Activated CD4-positive, alpha-beta T cell treated with anti-CD3 and anti-CD28 coated beads for 36 hours (primary cell): ENCODE measurements at regions not wholly inside any gene's neighbourhood (a gene's known extent, or its start where the extent isn't known, plus 50 kb on each side); places are given as distances from the start of the nearest gene placed in this dataset.

Experiments
- ATAC-seq: fragments of 200-7000 bp; cut with Tn5 transposase; one replicate; pipeline ENCODE4 v1.10.0; 2021; ENCODE audit warnings: mild to moderate bottlenecking, moderate library complexity
- CTCF ChIA-PET: fragments of 350-600 bp; sonication (Branson Sonifier 250); formaldehyde crosslinking; loops from one replicate; lab custom pipeline; 2021; ENCODE audit warnings: antibody characterized with exemption; lab: Charles Lee
- POLR2A ChIA-PET: fragments of 350-600 bp; sonication (Branson Sonifier 250); formaldehyde crosslinking; loops from one replicate; lab custom pipeline; 2021; ENCODE audit warnings: antibody characterized with exemption, inconsistent platforms; lab: Charles Lee
- DNase-seq: peaks from one replicate; pipeline ENCODE4 v3.0.0-alpha.2; 2020
- H3K27ac Mint-ChIP-seq: one replicate; pipeline ENCODE4 v1.8.0; 2021; ENCODE audit warnings: mixed read lengths
- H3K27me3 Mint-ChIP-seq: one replicate; pipeline ENCODE4 v1.8.0; 2021; ENCODE audit warnings: mixed read lengths
- H3K36me3 Mint-ChIP-seq: one replicate; pipeline ENCODE4 v1.8.0; 2021; ENCODE audit warnings: low read depth, mixed read lengths
- H3K4me1 Mint-ChIP-seq: one replicate; pipeline ENCODE4 v1.8.0; 2021; ENCODE audit warnings: mixed read lengths
- H3K4me3 Mint-ChIP-seq: one replicate; pipeline ENCODE4 v1.8.0; 2021; ENCODE audit warnings: mild to moderate bottlenecking, moderate library complexity, mixed read lengths
- H3K9me3 Mint-ChIP-seq: one replicate; pipeline ENCODE4 v1.8.0; 2021; ENCODE audit warnings: low read depth, mixed read lengths
- intact Hi-C, 2 experiments: fragments of 100-400 bp; cut with DNase I in 1 of 2; cut with micrococcal nuclease in 1 of 2; formaldehyde crosslinking; loops; one replicate each; pipeline versions ENCODE4 v1.14.2 to v1.15.1; 2022 to 2024; cut with DNase I, micrococcal nuclease

- CTCF ChIA-PET, result interaction anchor here (0.6 to 1.3 kb wide), 3 partner anchors 10 to 175 kb away, joined by 3 read pairs; no protein-coding TSS in a partner anchor
- ATAC-seq (no peak), DNase-seq (no peak)
- POLR2A ChIA-PET, result interaction anchor here (0.6 kb wide), 1 partner anchor 145 kb away, joined by 4 read pairs; no protein-coding TSS in a partner anchor
- Mint-ChIP-seq H3K4me1 (peaks cover 60% of the 10 kb centered on the region), H3K27ac (peak overlapping the region; percentile 10), H3K36me3 (peaks cover 4% of the 10 kb centered on the region), H3K27me3 (no peaks in the 10 kb centered on the region), H3K9me3 (peaks cover 13% of the 10 kb centered on the region), H3K4me3 (no peak overlapping the region)
- intact Hi-C loops, result no loop called here
Observed at GRCh38 chr13:40217675-40218074, 448.8 kb downstream of the FOXO1 start.

DNA sequence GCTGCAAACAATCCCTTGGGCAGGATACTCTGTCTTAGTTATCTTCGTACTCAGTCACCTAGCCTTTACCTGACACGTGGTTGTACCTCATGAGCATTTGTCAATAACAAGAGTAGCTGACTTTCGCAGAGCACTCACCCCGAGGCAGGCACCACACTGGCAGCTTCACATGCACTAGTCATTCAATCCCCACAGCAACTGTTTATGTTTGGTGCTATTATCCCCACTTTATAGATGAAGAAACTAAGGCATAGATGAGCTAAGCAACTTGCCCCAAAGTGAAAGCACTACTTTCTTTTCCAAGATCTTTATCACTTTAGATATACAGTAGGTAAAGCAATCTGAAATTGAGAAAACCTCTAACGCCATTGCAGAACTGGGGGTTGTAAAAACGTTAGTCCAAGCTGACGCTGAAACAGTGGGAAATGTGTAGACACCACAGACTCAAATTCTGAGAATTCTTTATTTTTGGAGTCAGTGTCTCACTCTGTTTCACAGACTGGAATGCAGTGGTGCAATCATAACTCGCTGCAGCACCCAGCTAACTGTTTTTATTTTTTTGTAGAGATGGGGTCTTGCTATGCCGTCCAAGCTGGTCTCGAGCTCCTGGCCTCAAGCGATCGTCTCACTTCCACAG, 446.0 kb downstream of the FOXO1 start:
- H3K36me3 Mint-ChIP-seq, result peaks cover 4% of the 10 kb centered on the region
- H3K9me3 Mint-ChIP-seq, result peaks cover 8% of the 10 kb centered on the region
- peak overlapping the region; percentile 91 for H3K27ac Mint-ChIP-seq
- ATAC-seq (peak; percentile 72), DNase-seq (peak; percentile 73)
- POLR2A ChIA-PET, result interaction anchor here (1.4 to 1.8 kb wide), 2 partner anchors 118 to 298 kb away, joined by 3 to 4 read pairs; no protein-coding TSS in a partner anchor
- CTCF ChIA-PET, result interaction anchor here (1.2 to 1.6 kb wide), 3 partner anchors 13 to 72 kb away, joined by 4 to 5 read pairs (median 4); no protein-coding TSS in a partner anchor
- H3K27me3 Mint-ChIP-seq, result no peaks in the 10 kb centered on the region
- no peak overlapping the region for H3K4me3 Mint-ChIP-seq
- intact Hi-C loops, result loop anchor here (1.0 to 10.0 kb wide), 7 partner anchors 14 to 444 kb away; partner anchors contain the start of gene FOXO1 (in 1 of the 2)
- peaks cover 63% of the 10 kb centered on the region for H3K4me1 Mint-ChIP-seq

DNA sequence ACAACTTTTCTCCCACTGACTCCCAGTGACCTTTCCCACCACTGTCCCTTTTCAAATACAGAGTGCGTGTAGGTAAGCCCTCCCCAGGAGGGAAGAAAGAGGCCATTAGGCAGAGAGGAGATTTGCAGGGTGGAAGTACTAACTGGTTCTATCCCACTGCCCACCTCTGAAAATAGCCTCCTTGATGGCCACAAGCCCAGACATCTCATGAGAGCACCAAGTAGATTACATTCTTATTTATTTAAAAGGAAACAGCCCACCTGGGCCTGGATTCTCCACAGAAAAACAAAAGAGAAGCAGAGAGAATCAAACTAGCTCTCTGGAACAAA, 445.3 kb downstream of the FOXO1 start:
- Mint-ChIP-seq H3K36me3 (peaks cover 4% of the 10 kb centered on the region), H3K4me1 (peaks cover 61% of the 10 kb centered on the region), H3K27ac (peak overlapping the region; percentile 91), H3K27me3 (no peaks in the 10 kb centered on the region), H3K9me3 (peaks cover 8% of the 10 kb centered on the region), H3K4me3 (peak overlapping the region; percentile 45)
- DNase-seq (no peak), ATAC-seq (no peak)
- intact Hi-C loops, result loop anchor here (1.0 to 10.0 kb wide), 7 partner anchors 14 to 444 kb away; partner anchors contain the start of gene FOXO1 (in 1 of the 2)
- ChIA-PET POLR2A (interaction anchor here (1.4 to 1.8 kb wide), 2 partner anchors 118 to 297 kb away, joined by 3 to 4 read pairs; no protein-coding TSS in a partner anchor), CTCF (interaction anchor here (1.6 kb wide), 1 partner anchor 72 kb away, joined by 4 read pairs; no protein-coding TSS in a partner anchor)

DNA sequence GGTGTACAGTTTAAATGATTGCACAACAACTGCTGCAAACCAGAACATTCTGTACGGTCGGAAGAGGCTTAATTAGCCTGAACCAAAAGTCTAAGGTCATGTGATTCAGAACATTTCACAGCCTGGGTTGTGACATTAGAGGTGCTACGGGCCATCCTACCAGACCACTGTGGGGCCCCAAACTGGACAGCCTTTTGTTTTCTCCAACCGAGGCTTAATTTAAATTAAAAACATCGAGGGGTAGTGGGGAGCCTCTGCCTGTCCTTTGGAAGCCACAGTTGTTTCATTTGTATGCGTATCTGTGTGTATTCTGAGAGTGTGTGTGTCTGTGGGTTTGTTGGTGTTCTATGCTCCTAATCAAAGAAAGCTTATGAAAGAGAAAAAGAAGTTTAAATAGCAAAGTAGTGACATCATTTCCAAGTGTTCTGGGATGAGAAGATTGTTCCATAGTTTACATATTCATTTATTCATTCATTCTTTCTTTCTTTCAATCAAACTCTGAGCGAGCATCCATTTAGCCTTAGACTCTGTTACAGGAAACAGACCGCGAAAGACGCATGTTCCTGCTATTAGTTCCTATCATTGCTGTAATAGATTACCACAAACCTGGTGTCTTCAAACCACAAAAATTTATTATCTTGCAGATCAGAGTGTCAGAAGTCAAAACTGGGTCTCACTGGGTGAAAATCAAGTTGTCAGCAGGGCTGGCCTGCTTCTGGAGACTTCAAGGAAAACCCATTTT, 444.8 kb downstream of the FOXO1 start:
- intact Hi-C loops, result loop anchor here (1.0 to 10.0 kb wide), 7 partner anchors 15 to 443 kb away; partner anchors contain the start of gene FOXO1 (in 1 of the 2)
- peaks cover 8% of the 10 kb centered on the region for H3K9me3 Mint-ChIP-seq
- H3K4me3 Mint-ChIP-seq, result peak overlapping the region; percentile 45
- no peaks in the 10 kb centered on the region for H3K27me3 Mint-ChIP-seq
- ATAC-seq, result peak; percentile 63
- peaks cover 3% of the 10 kb centered on the region for H3K36me3 Mint-ChIP-seq
- peaks cover 61% of the 10 kb centered on the region for H3K4me1 Mint-ChIP-seq
- DNase-seq, result peak; percentile 62
- CTCF ChIA-PET, result interaction anchor here (1.6 kb wide), 1 partner anchor 72 kb away, joined by 4 read pairs; no protein-coding TSS in a partner anchor
- peak overlapping the region; percentile 91 for H3K27ac Mint-ChIP-seq
- POLR2A ChIA-PET, result interaction anchor here (0.6 to 1.8 kb wide), 4 partner anchors 119 to 707 kb away, joined by 3 to 4 read pairs (median 3); no protein-coding TSS in a partner anchor

GRCh38 chr13:40223585-40223984, 442.9 kb downstream of the FOXO1 start:
- ATAC-seq (no peak), DNase-seq (no peak)
- Mint-ChIP-seq H3K9me3 (no peaks in the 10 kb centered on the region), H3K27ac (no peak overlapping the region), H3K4me3 (no peak overlapping the region), H3K27me3 (no peaks in the 10 kb centered on the region), H3K4me1 (peaks cover 46% of the 10 kb centered on the region), H3K36me3 (no peaks in the 10 kb centered on the region)
- CTCF ChIA-PET, result interaction anchor here (0.8 kb wide), 1 partner anchor 57 kb away, joined by 3 read pairs; no protein-coding TSS in a partner anchor
- POLR2A ChIA-PET, result no interaction called here
- intact Hi-C loops, result loop anchor here in 1 of 2 experiments (5.0 to 10.0 kb wide), 2 partner anchors 36 to 441 kb away; partner anchors contain the start of gene FOXO1

DNA sequence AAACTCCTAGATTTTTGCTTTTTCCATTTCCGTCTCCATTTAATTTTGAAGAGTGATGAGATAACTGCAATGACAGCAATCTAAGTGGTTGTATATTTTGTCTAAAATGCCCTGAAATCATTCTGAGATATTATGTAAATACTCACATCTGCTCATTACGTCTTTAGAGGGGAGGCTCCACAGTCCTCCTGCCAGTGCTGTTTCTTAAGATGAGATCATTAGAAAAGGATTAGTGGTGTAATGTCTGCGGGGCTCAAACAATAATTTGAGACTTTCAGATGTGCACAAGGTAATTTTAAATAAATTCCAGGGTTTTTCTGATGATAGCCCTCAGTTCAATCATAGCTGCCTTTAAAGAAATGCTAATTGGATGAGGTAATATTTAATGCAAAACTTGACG, 437.9 kb downstream of the FOXO1 start:
- Mint-ChIP-seq H3K27me3 (no peaks in the 10 kb centered on the region), H3K27ac (no peak overlapping the region), H3K4me3 (no peak overlapping the region), H3K9me3 (no peaks in the 10 kb centered on the region), H3K36me3 (no peaks in the 10 kb centered on the region), H3K4me1 (peaks cover 24% of the 10 kb centered on the region)
- ChIA-PET CTCF (interaction anchor here (1.4 kb wide), 1 partner anchor 38 kb away, joined by 3 read pairs; no protein-coding TSS in a partner anchor), POLR2A (interaction anchor here (0.5 kb wide), 1 partner anchor 188 kb away, joined by 3 read pairs; no protein-coding TSS in a partner anchor)
- ATAC-seq, result no peak
- DNase-seq, result no peak
- intact Hi-C loops, result loop anchor here in 1 of 2 experiments (10.0 kb wide), 1 partner anchor 436 kb away; the partner anchor contains the start of gene FOXO1

- intact Hi-C loops, result loop anchor here in 1 of 2 experiments (10.0 kb wide), 1 partner anchor 436 kb away; the partner anchor contains the start of gene FOXO1
- Mint-ChIP-seq H3K36me3 (no peaks in the 10 kb centered on the region), H3K4me3 (no peak overlapping the region), H3K27ac (no peak overlapping the region), H3K4me1 (peaks cover 21% of the 10 kb centered on the region), H3K27me3 (no peaks in the 10 kb centered on the region), H3K9me3 (no peaks in the 10 kb centered on the region)
- POLR2A ChIA-PET, result no interaction called here
- DNase-seq, result no peak
- ATAC-seq, result no peak
- CTCF ChIA-PET, result interaction anchor here (1.4 kb wide), 1 partner anchor 38 kb away, joined by 3 read pairs; no protein-coding TSS in a partner anchor
Observed at GRCh38 chr13:40228990-40229389, 437.5 kb downstream of the FOXO1 start.

- Mint-ChIP-seq H3K4me1 (peaks cover 23% of the 10 kb centered on the region), H3K4me3 (no peak overlapping the region), H3K9me3 (no peaks in the 10 kb centered on the region), H3K27me3 (no peaks in the 10 kb centered on the region), H3K27ac (no peak overlapping the region), H3K36me3 (no peaks in the 10 kb centered on the region)
- intact Hi-C loops, result no loop called here
- ATAC-seq (peak; percentile 61), DNase-seq (no peak)
- CTCF ChIA-PET, result interaction anchor here (0.5 kb wide), 1 partner anchor 249 kb away, joined by 3 read pairs; no protein-coding TSS in a partner anchor
- POLR2A ChIA-PET, result no interaction called here
Observed at GRCh38 chr13:40230833-40231266, 435.6 kb downstream of the FOXO1 start.

DNA sequence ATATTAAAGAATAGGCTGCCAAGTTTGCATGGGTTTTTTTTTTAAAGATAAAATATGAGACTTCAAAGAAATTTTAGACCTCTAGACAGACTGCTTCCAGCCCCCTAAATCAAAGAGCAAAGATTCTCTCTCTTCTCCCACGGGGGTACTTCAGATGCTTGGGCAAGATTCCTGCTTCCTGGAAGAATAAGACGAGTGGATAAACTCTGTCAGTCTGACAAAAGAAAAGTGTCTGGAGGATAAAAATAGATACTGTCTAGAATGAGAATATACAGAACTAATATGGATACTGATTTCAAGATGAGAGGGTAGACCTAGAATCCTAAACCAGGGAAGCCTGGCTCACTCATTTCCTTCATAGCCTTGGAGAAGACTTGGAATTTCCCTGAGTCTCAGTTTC, 435.1 kb downstream of the FOXO1 start:
- Mint-ChIP-seq H3K36me3 (no peaks in the 10 kb centered on the region), H3K9me3 (no peaks in the 10 kb centered on the region), H3K27ac (no peak overlapping the region), H3K4me1 (peaks cover 23% of the 10 kb centered on the region), H3K4me3 (no peak overlapping the region), H3K27me3 (no peaks in the 10 kb centered on the region)
- ATAC-seq (no peak), DNase-seq (no peak)
- intact Hi-C loops, result no loop called here
- POLR2A ChIA-PET, result no interaction called here
- CTCF ChIA-PET, result no interaction called here

- no peaks in the 10 kb centered on the region for H3K9me3 Mint-ChIP-seq
- ChIA-PET POLR2A (no interaction called here), CTCF (interaction anchor here (1.0 kb wide), 1 partner anchor 291 kb away, joined by 3 read pairs; no protein-coding TSS in a partner anchor)
- no peak overlapping the region for H3K27ac Mint-ChIP-seq
- intact Hi-C loops, result no loop called here
- DNase-seq (no peak), ATAC-seq (no peak)
- H3K4me3 Mint-ChIP-seq, result no peak overlapping the region
- no peaks in the 10 kb centered on the region for H3K27me3 Mint-ChIP-seq
- H3K4me1 Mint-ChIP-seq, result peaks cover 23% of the 10 kb centered on the region
- H3K36me3 Mint-ChIP-seq, result no peaks in the 10 kb centered on the region
Observed at GRCh38 chr13:40231751-40232150, 434.7 kb downstream of the FOXO1 start.
